ENCODE measurements at regions not wholly inside any gene's neighbourhood (a gene's known extent, or its start where the extent isn't known, plus 50 kb on each side); places are given as distances from the start of the nearest gene placed in this dataset.

GRCh38 chr14:43778570-43778936 lies 728.5 kb downstream of the FSCB start:
- TF ChIP-seq EZH2 (IDR thresholded peaks at IDR 0.05; ENCODE audit: low read depth, unreplicated experiment) (no peak), POLR2AphosphoS5 (IDR thresholded peaks at IDR 0.05; ENCODE audit: low read depth) (no peak), ZNF114 (CRISPR knock-in tag; IDR thresholded peaks at IDR 0.05) (no peak)
- TF ChIP-seq, protein P1, sequence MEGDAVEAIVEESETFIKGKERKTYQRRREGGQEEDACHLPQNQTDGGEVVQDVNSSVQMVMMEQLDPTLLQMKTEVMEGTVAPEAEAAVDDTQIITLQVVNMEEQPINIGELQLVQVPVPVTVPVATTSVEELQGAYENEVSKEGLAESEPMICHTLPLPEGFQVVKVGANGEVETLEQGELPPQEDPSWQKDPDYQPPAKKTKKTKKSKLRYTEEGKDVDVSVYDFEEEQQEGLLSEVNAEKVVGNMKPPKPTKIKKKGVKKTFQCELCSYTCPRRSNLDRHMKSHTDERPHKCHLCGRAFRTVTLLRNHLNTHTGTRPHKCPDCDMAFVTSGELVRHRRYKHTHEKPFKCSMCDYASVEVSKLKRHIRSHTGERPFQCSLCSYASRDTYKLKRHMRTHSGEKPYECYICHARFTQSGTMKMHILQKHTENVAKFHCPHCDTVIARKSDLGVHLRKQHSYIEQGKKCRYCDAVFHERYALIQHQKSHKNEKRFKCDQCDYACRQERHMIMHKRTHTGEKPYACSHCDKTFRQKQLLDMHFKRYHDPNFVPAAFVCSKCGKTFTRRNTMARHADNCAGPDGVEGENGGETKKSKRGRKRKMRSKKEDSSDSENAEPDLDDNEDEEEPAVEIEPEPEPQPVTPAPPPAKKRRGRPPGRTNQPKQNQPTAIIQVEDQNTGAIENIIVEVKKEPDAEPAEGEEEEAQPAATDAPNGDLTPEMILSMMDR (conservative IDR thresholded peaks at IDR 0.05; ENCODE audit: low read depth in 2 of 2), result no peak
- TF ChIP-seq, protein P2, sequence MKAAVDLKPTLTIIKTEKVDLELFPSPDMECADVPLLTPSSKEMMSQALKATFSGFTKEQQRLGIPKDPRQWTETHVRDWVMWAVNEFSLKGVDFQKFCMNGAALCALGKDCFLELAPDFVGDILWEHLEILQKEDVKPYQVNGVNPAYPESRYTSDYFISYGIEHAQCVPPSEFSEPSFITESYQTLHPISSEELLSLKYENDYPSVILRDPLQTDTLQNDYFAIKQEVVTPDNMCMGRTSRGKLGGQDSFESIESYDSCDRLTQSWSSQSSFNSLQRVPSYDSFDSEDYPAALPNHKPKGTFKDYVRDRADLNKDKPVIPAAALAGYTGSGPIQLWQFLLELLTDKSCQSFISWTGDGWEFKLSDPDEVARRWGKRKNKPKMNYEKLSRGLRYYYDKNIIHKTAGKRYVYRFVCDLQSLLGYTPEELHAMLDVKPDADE (IDR thresholded peaks at IDR 0.05), result no peak
- TF ChIP-seq, protein P3, sequence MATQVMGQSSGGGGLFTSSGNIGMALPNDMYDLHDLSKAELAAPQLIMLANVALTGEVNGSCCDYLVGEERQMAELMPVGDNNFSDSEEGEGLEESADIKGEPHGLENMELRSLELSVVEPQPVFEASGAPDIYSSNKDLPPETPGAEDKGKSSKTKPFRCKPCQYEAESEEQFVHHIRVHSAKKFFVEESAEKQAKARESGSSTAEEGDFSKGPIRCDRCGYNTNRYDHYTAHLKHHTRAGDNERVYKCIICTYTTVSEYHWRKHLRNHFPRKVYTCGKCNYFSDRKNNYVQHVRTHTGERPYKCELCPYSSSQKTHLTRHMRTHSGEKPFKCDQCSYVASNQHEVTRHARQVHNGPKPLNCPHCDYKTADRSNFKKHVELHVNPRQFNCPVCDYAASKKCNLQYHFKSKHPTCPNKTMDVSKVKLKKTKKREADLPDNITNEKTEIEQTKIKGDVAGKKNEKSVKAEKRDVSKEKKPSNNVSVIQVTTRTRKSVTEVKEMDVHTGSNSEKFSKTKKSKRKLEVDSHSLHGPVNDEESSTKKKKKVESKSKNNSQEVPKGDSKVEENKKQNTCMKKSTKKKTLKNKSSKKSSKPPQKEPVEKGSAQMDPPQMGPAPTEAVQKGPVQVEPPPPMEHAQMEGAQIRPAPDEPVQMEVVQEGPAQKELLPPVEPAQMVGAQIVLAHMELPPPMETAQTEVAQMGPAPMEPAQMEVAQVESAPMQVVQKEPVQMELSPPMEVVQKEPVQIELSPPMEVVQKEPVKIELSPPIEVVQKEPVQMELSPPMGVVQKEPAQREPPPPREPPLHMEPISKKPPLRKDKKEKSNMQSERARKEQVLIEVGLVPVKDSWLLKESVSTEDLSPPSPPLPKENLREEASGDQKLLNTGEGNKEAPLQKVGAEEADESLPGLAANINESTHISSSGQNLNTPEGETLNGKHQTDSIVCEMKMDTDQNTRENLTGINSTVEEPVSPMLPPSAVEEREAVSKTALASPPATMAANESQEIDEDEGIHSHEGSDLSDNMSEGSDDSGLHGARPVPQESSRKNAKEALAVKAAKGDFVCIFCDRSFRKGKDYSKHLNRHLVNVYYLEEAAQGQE (IDR thresholded peaks at IDR 0.05; ENCODE audit: unreplicated experiment), result no peak

Data from GM23338 (cell line).